IMR-90 (cell line): ENCODE measurements at regions not wholly inside any gene's neighbourhood (a gene's known extent, or its start where the extent isn't known, plus 50 kb on each side); places are given as distances from the start of the nearest gene placed in this dataset.

ENCODE experiments used
- ATAC-seq: fragments of 200-7000 bp; cut with Tn5 transposase; 2 replicates; pipeline ENCODE4 v1.9.1; 2020; ENCODE audit warnings: low read depth, mild to moderate bottlenecking, moderate library complexity
- BruUV-seq: library from RNA; stranded (reverse); fragments of 400-500 nt; replicated peaks from 2 replicates; lab custom pipeline; 2021; lab: Mats Ljungman, UMichigan
- CTCF ChIA-PET: fragments of 300-600 bp; formaldehyde crosslinking; extraction: SDS; loops from one replicate; lab custom pipeline; 2021; ENCODE audit warnings: antibody characterized with exemption; lab: Yijun Ruan, JAX
- POLR2A ChIA-PET: fragments of 300-600 bp; sonication (Branson Sonifier 250); formaldehyde crosslinking; loops from one replicate; lab custom pipeline; 2022; ENCODE audit warnings: antibody characterized with exemption; ENCODE audit not compliant: unreplicated experiment; lab: Charles Lee
- DNase-seq: peaks from one replicate; pipeline ENCODE4 v3.0.0; 2013
- H2AFZ ChIP-seq: replicated peaks from 2 replicates; pipeline ENCODE3; 2013; ENCODE audit warnings: low read length, mild to moderate bottlenecking; ENCODE audit not compliant: poor library complexity
- H2AK5ac ChIP-seq: 2 replicates; pipeline ENCODE4 v1.6.1; 2013; ENCODE audit warnings: low read depth, low read length, inconsistent platforms
- H2AK9ac ChIP-seq: replicated peaks from 2 replicates; pipeline ENCODE3; 2013; ENCODE audit warnings: mild to moderate bottlenecking, low read depth, low read length, moderate library complexity; ENCODE audit not compliant: poor library complexity
- H2BK120ac ChIP-seq: 2 replicates; pipeline ENCODE4 v1.6.1; 2013; ENCODE audit warnings: low read depth, low read length, inconsistent platforms
- H2BK15ac ChIP-seq: 3 replicates; pipeline ENCODE4 v1.6.1; 2013; ENCODE audit warnings: low read depth, low read length, inconsistent platforms
- H2BK20ac ChIP-seq: 2 replicates; pipeline ENCODE4 v1.6.1; 2013; ENCODE audit warnings: low read depth, mild to moderate bottlenecking, inconsistent platforms, low read length, moderate library complexity
- H2BK5ac ChIP-seq: 2 replicates; pipeline ENCODE4 v1.6.1; 2013; ENCODE audit warnings: mild to moderate bottlenecking, low read depth, low read length, inconsistent platforms; ENCODE audit not compliant: poor library complexity, severe bottlenecking
- H3K14ac ChIP-seq: replicated peaks from 2 replicates; pipeline ENCODE4 v1.6.1; 2013; ENCODE audit warnings: low read depth, low read length, inconsistent platforms
- H3K18ac ChIP-seq: 2 replicates; pipeline ENCODE4 v1.6.1; 2013; ENCODE audit warnings: low read depth, low read length, control low read depth
- H3K23ac ChIP-seq: 2 replicates; pipeline ENCODE4 v1.6.1; 2013; ENCODE audit warnings: low read depth, low read length, inconsistent platforms
- H3K27ac ChIP-seq: 2 replicates; pipeline ENCODE4 v1.5.1; 2013; ENCODE audit warnings: mild to moderate bottlenecking, control low read depth, low read length; ENCODE audit not compliant: insufficient read depth
- H3K27me3 ChIP-seq: 2 replicates; pipeline ENCODE4 v1.6.1; 2013; ENCODE audit warnings: low read length; ENCODE audit not compliant: control insufficient read depth, insufficient read depth
- H3K36me3 ChIP-seq: 2 replicates; pipeline ENCODE4 v1.6.1; 2013; ENCODE audit warnings: low read length, mixed read lengths; ENCODE audit not compliant: control insufficient read depth, insufficient read depth
- H3K4ac ChIP-seq: 2 replicates; pipeline ENCODE4 v1.6.1; 2013; ENCODE audit warnings: low read depth, low read length, inconsistent platforms
- H3K4me1 ChIP-seq: 2 replicates; pipeline ENCODE4 v1.6.1; 2013; ENCODE audit warnings: low read length, mixed read lengths; ENCODE audit not compliant: control insufficient read depth, insufficient read depth
- H3K4me2 ChIP-seq: 2 replicates; pipeline ENCODE4 v1.6.1; 2013; ENCODE audit warnings: low read depth, mild to moderate bottlenecking, control low read depth, low read length, moderate library complexity
- H3K4me3 ChIP-seq: 2 replicates; pipeline ENCODE4 v1.5.1; 2013; ENCODE audit warnings: low read depth, mild to moderate bottlenecking, control low read depth, low read length, moderate library complexity; ENCODE audit not compliant: insufficient read depth
- H3K56ac ChIP-seq: 2 replicates; pipeline ENCODE4 v1.6.1; 2013; ENCODE audit warnings: low read length, inconsistent platforms; ENCODE audit not compliant: insufficient read depth; ENCODE audit errors: extremely low read depth
- H3K79me1 ChIP-seq, 2 experiments: 2 replicates each; pipeline ENCODE4 v1.6.1; 2013; ENCODE audit warnings: low read length in 2 of 2, inconsistent platforms in 1 of 2, low read depth in 1 of 2
- H3K9ac ChIP-seq: 2 replicates; pipeline ENCODE4 v1.6.1; 2013; ENCODE audit warnings: low read depth, low read length, control low read depth
- H3K9me1 ChIP-seq: 2 replicates; pipeline ENCODE4 v1.6.1; 2013; ENCODE audit warnings: low read length, inconsistent platforms; ENCODE audit not compliant: insufficient read depth
- H3K9me3 ChIP-seq: 2 replicates; pipeline ENCODE4 v1.6.1; 2013; ENCODE audit warnings: low read length; ENCODE audit not compliant: control insufficient read depth, insufficient read depth
- H4K20me1 ChIP-seq: 2 replicates; pipeline ENCODE4 v1.6.1; 2013; ENCODE audit warnings: low read length, inconsistent platforms; ENCODE audit not compliant: insufficient read depth
- H4K5ac ChIP-seq: 2 replicates; pipeline ENCODE4 v1.6.1; 2013; ENCODE audit warnings: mild to moderate bottlenecking, low read depth, low read length, control low read depth
- H4K8ac ChIP-seq, 2 experiments: 2 replicates each; pipeline ENCODE4 v1.6.1; 2013; ENCODE audit warnings: low read depth in 2 of 2, low read length in 2 of 2, control low read depth in 1 of 2, inconsistent platforms in 1 of 2
- H4K91ac ChIP-seq: 2 replicates; pipeline ENCODE4 v1.6.1; 2013; ENCODE audit warnings: low read depth, low read length, inconsistent platforms; ENCODE audit not compliant: insufficient read depth
- BHLHE40 ChIP-seq: fragments of 150-350 bp; IDR thresholded peaks from 2 replicates; pipeline ENCODE4 v1.6.1; 2016; ENCODE audit warnings: mild to moderate bottlenecking, low read depth, low read length
- CEBPB ChIP-seq: IDR thresholded peaks from 2 replicates; pipeline ENCODE4 v1.6.1; 2012; ENCODE audit warnings: low read depth, low read length, improper control_type of control experiment
- CTCF ChIP-seq: conservative IDR thresholded peaks from 2 replicates; pipeline ENCODE4 v1.5.1; 2012; ENCODE audit warnings: mild to moderate bottlenecking, low read depth, low read length, improper control_type of control experiment
- FOS ChIP-seq: fragments of 150-350 bp; IDR thresholded peaks from 2 replicates; pipeline ENCODE4 v1.6.1; 2016; ENCODE audit warnings: low read depth, low read length
- MAFK ChIP-seq: IDR thresholded peaks from 2 replicates; pipeline ENCODE4 v1.6.1; 2012; ENCODE audit warnings: low read depth, low read length, improper control_type of control experiment
- MXI1 ChIP-seq: IDR thresholded peaks from 2 replicates; pipeline ENCODE4 v1.6.1; 2012; ENCODE audit warnings: low read depth, mild to moderate bottlenecking, low read length, moderate library complexity, borderline replicate concordance
- POLR2A ChIP-seq: IDR thresholded peaks from 2 replicates; pipeline ENCODE4 v1.6.1; 2012; ENCODE audit warnings: mild to moderate bottlenecking, low read depth, low read length
- RFX5 ChIP-seq: IDR thresholded peaks from 2 replicates; pipeline ENCODE4 v1.8.0; 2012; ENCODE audit warnings: low read depth, mild to moderate bottlenecking, low read length, moderate library complexity
- WGBS, 2 experiments: methylation state at CpG; one replicate each; pipeline versions ENCODE4 v1.1.5 to v1.1.7; 2013; ENCODE audit warnings: missing lambda C conversion rate in 2 of 2; ENCODE audit not compliant: insufficient read length in 1 of 2; ENCODE audit errors: extremely low coverage in 2 of 2; 5-methylcytosine and 5-hydroxymethylcytosine counted together
- dilution Hi-C: fragments of 300-500 bp; cut with HindIII; formaldehyde crosslinking; loops from one replicate; pipeline ENCODE4 v1.14.3; 2018; ENCODE audit warnings: low sequenced_read_pairs; ENCODE audit not compliant: unreplicated experiment
- in situ Hi-C: fragments of 300-500 bp; cut with MboI; formaldehyde crosslinking; loops from 3 replicates; pipeline ENCODE4 v1.14.3; 2019; ENCODE audit warnings: low sequenced_read_pairs, inconsistent platforms, mixed read lengths
- intact Hi-C: fragments of 100-400 bp; cut with micrococcal nuclease; formaldehyde crosslinking; loops from 2 replicates; pipeline ENCODE4 v1.10.0; 2022
- TF ChIP-seq, protein P1 (sequence below): fragments of 150-350 bp; IDR thresholded peaks from 2 replicates; pipeline ENCODE4 v1.6.1; 2016; ENCODE audit warnings: low read depth, mild to moderate bottlenecking, low read length, moderate library complexity, borderline replicate concordance

DNA sequence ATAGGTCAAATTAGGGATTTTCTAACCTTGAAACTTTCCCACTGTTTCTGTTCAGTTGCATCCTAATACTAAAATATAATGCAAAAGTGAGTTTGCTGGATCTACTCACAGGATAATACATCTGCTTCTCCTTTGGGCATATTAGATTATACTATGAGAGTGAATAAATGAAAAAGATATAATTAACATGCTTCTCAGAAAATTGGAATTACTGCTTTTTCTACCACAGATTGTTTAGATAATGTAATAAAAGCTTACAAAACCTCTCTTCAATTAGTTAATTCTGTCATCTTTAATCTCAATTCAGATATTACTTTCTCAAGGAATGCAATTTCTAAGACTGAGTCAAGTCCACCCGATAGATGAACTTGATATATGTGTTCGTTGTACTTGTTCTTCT, 1077.2 kb upstream of the CDH2 start:
- WGBS, 2 experiments, result no CpG with 5 or more reads among the region's 2 CpGs
- no peak overlapping the region for H3K18ac ChIP-seq
- DNase-seq, result no peak
- BruUV-seq, result no TSS peak
- no peaks in the 10 kb centered on the region for H3K27me3 ChIP-seq
- intact Hi-C loops (no loop called here), in situ Hi-C loops (no loop called here), dilution Hi-C loops (no loop called here)
- H3K56ac ChIP-seq, result no peak overlapping the region
- H2AFZ ChIP-seq, result no peak overlapping the region
- no peaks in the 10 kb centered on the region for H3K9me1 ChIP-seq
- H2AK9ac ChIP-seq, result no peak overlapping the region
- H2BK120ac ChIP-seq, result no peak overlapping the region
- H4K8ac ChIP-seq, result no peak overlapping the region
- TF ChIP-seq CEBPB, result no peak
- no peak for TF ChIP-seq BHLHE40
- TF ChIP-seq POLR2A, result no peak
- no peak for TF ChIP-seq CTCF
- TF ChIP-seq FOS, result no peak
- TF ChIP-seq MAFK, result no peak
- TF ChIP-seq MXI1, result no peak
- TF ChIP-seq RFX5, result no peak
- TF ChIP-seq, protein P1, sequence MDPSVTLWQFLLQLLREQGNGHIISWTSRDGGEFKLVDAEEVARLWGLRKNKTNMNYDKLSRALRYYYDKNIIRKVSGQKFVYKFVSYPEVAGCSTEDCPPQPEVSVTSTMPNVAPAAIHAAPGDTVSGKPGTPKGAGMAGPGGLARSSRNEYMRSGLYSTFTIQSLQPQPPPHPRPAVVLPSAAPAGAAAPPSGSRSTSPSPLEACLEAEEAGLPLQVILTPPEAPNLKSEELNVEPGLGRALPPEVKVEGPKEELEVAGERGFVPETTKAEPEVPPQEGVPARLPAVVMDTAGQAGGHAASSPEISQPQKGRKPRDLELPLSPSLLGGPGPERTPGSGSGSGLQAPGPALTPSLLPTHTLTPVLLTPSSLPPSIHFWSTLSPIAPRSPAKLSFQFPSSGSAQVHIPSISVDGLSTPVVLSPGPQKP, result no peak
- no peak for ATAC-seq
- H4K5ac ChIP-seq, result no peak overlapping the region
- no peak overlapping the region for H2AK5ac ChIP-seq
- no peak overlapping the region for H3K4me3 ChIP-seq
- CTCF ChIA-PET, result interaction anchor here (0.6 kb wide), 1 partner anchor 224 kb away, joined by 4 read pairs; no protein-coding TSS in a partner anchor
- H2BK20ac ChIP-seq, result no peak overlapping the region
- no peak overlapping the region for H2BK15ac ChIP-seq
- H2BK5ac ChIP-seq, result no peak overlapping the region
- H4K20me1 ChIP-seq, result no peaks in the 10 kb centered on the region
- H3K4ac ChIP-seq, result no peak overlapping the region
- no peak overlapping the region for H3K23ac ChIP-seq
- H3K27ac ChIP-seq, result no peak overlapping the region
- H3K14ac ChIP-seq, result no peak overlapping the region
- no peaks in the 10 kb centered on the region for H3K4me1 ChIP-seq
- POLR2A ChIA-PET, result no interaction called here
- no peaks in the 10 kb centered on the region for H3K36me3 ChIP-seq
- no peaks in the 10 kb centered on the region for H3K79me1 ChIP-seq
- H4K91ac ChIP-seq, result no peak overlapping the region
- H3K9ac ChIP-seq, result no peak overlapping the region
- H3K9me3 ChIP-seq, result no peaks in the 10 kb centered on the region
- H3K4me2 ChIP-seq, result no peak overlapping the region
